Osteocyte (in vitro differentiated cells): ENCODE measurements at regions not wholly inside any gene's neighbourhood (a gene's known extent, or its start where the extent isn't known, plus 50 kb on each side); places are given as distances from the start of the nearest gene placed in this dataset.

Experiments
- DNase-seq: peaks from one replicate; pipeline ENCODE4 v3.0.0; 2021; ENCODE audit warnings: mixed read lengths; ENCODE audit not compliant: unreplicated experiment; ENCODE audit errors: extremely low spot score
- H3K27ac Mint-ChIP-seq: one replicate; pipeline ENCODE4 v1.8.0; 2021; ENCODE audit warnings: mild to moderate bottlenecking, mixed read lengths; ENCODE audit not compliant: unreplicated experiment
- H3K27me3 Mint-ChIP-seq: one replicate; pipeline ENCODE4 v1.8.0; 2021; ENCODE audit warnings: mixed read lengths; ENCODE audit not compliant: unreplicated experiment
- H3K36me3 Mint-ChIP-seq: one replicate; pipeline ENCODE4 v1.8.0; 2021; ENCODE audit warnings: mixed read lengths; ENCODE audit not compliant: unreplicated experiment
- H3K4me1 Mint-ChIP-seq: one replicate; pipeline ENCODE4 v1.8.0; 2021; ENCODE audit warnings: mixed read lengths; ENCODE audit not compliant: unreplicated experiment
- H3K4me3 Mint-ChIP-seq: one replicate; pipeline ENCODE4 v1.8.0; 2021; ENCODE audit warnings: mild to moderate bottlenecking, moderate library complexity, mixed read lengths; ENCODE audit not compliant: unreplicated experiment
- H3K9me3 Mint-ChIP-seq: one replicate; pipeline ENCODE4 v1.8.0; 2021; ENCODE audit warnings: mixed read lengths; ENCODE audit not compliant: unreplicated experiment
- CTCF ChIP-seq: fragments of 200-600 bp; sonication (generic); IDR thresholded peaks from 2 replicates; pipeline ENCODE4 v1.5.0; 2021; ENCODE audit warnings: antibody characterized with exemption, mild to moderate bottlenecking, moderate library complexity

- no peak for DNase-seq
- H3K27ac Mint-ChIP-seq = no peak overlapping the region
These were observed 243.8 kb upstream of the PMEPA1 start for GRCh38 chr20:57953638-57954037.

GRCh38 chr20:57952136-57952535 lies 242.3 kb upstream of the PMEPA1 start:
- no peak overlapping the region for H3K4me3 Mint-ChIP-seq
- no peak overlapping the region for H3K27ac Mint-ChIP-seq
- H3K9me3 Mint-ChIP-seq = no peaks in the 10 kb centered on the region
- DNase-seq = no peak
- H3K36me3 Mint-ChIP-seq = no peaks in the 10 kb centered on the region
- peaks cover 26% of the 10 kb centered on the region for H3K4me1 Mint-ChIP-seq
- H3K27me3 Mint-ChIP-seq = peaks cover 25% of the 10 kb centered on the region
- no peak for TF ChIP-seq CTCF

More at GRCh38 chr20:57953638-57954037, 243.8 kb upstream of the PMEPA1 start:
- peaks cover 12% of the 10 kb centered on the region for H3K4me1 Mint-ChIP-seq
- H3K36me3 Mint-ChIP-seq = no peaks in the 10 kb centered on the region
- H3K27me3 Mint-ChIP-seq = peaks cover 37% of the 10 kb centered on the region
- H3K9me3 Mint-ChIP-seq = no peaks in the 10 kb centered on the region
- no peak for TF ChIP-seq CTCF
- H3K4me3 Mint-ChIP-seq = no peak overlapping the region

GRCh38 chr20:57951549-57951948 lies 241.7 kb upstream of the PMEPA1 start:
- Mint-ChIP-seq H3K36me3 (no peaks in the 10 kb centered on the region), H3K9me3 (no peaks in the 10 kb centered on the region), H3K27me3 (peaks cover 21% of the 10 kb centered on the region), H3K27ac (no peak overlapping the region), H3K4me3 (no peak overlapping the region), H3K4me1 (peaks cover 26% of the 10 kb centered on the region)
- DNase-seq = no peak
- no peak for TF ChIP-seq CTCF

GRCh38 chr20:57950764-57951485 lies 241.1 kb upstream of the PMEPA1 start:
- Mint-ChIP-seq H3K9me3 (no peaks in the 10 kb centered on the region), H3K4me3 (no peak overlapping the region), H3K27me3 (peaks cover 21% of the 10 kb centered on the region), H3K36me3 (no peaks in the 10 kb centered on the region), H3K27ac (no peak overlapping the region), H3K4me1 (peaks cover 26% of the 10 kb centered on the region)
- DNase-seq = no peak
- no peak for TF ChIP-seq CTCF

GRCh38 chr20:57948180-57948955 lies 238.6 kb upstream of the PMEPA1 start:
- no peak for DNase-seq
- peaks cover 20% of the 10 kb centered on the region for H3K27me3 Mint-ChIP-seq

More at GRCh38 chr20:57948180-57948955, 238.6 kb upstream of the PMEPA1 start:
- Mint-ChIP-seq H3K36me3 (no peaks in the 10 kb centered on the region), H3K9me3 (no peaks in the 10 kb centered on the region), H3K4me1 (peaks cover 18% of the 10 kb centered on the region), H3K27ac (peak overlapping the region; percentile 75), H3K4me3 (no peak overlapping the region)
- no peak for TF ChIP-seq CTCF
